OCI-LY3 (cell line): ENCODE measurements at regions not wholly inside any gene's neighbourhood (a gene's known extent, or its start where the extent isn't known, plus 50 kb on each side); places are given as distances from the start of the nearest gene placed in this dataset.
"Not testable (repeated sequence)": the region's sequence is repeated elsewhere in the genome, so short reads cannot be mapped to it uniquely, and the experiment has no call there.

Experiments
- H2AFZ ChIP-seq: fragments of 200-600, 300-600 bp; shearing (Covaris generic); 2 replicates; pipeline ENCODE4 v1.6.0; 2014; ENCODE audit warnings: antibody characterized with exemption, low read depth, low read length
- H3K27ac ChIP-seq: fragments of 200-600, 300-600 bp; sonication (generic); 2 replicates; pipeline ENCODE4 v1.5.1; 2014; ENCODE audit warnings: mild to moderate bottlenecking, low read length, moderate library complexity, mixed read lengths
- H3K27me3 ChIP-seq: fragments of 200-600, 300-600 bp; sonication (generic); 2 replicates; pipeline ENCODE4 v1.6.1; 2014; ENCODE audit warnings: low read depth, low read length, mixed read lengths
- H3K36me3 ChIP-seq: fragments of 200-600, 300-600 bp; sonication (generic); replicated peaks from 2 replicates; pipeline ENCODE3; 2014; ENCODE audit warnings: low read depth, low read length, mixed read lengths
- H3K4me1 ChIP-seq: fragments of 300-600, 200-600 bp; sonication (generic); 2 replicates; pipeline ENCODE4 v1.6.1; 2014; ENCODE audit warnings: low read length, mixed read lengths
- H3K4me2 ChIP-seq: fragments of 200-600, 300-600 bp; sonication (generic); 2 replicates; pipeline ENCODE4 v1.6.1; 2014; ENCODE audit warnings: low read length, mixed read lengths
- H3K4me3 ChIP-seq: fragments of 300-600, 200-600 bp; sonication (generic); 2 replicates; pipeline ENCODE4 v1.5.1; 2014; ENCODE audit warnings: antibody characterized with exemption, mild to moderate bottlenecking, low read length, moderate library complexity
- H3K79me2 ChIP-seq: fragments of 300-600, 200-600 bp; shearing (Covaris generic); 2 replicates; pipeline ENCODE4 v1.6.1; 2014; ENCODE audit warnings: mild to moderate bottlenecking, low read length, mixed read lengths
- H3K9ac ChIP-seq: fragments of 300-600, 200-600 bp; shearing (Covaris generic); 2 replicates; pipeline ENCODE4 v1.6.0; 2014; ENCODE audit warnings: mild to moderate bottlenecking, low read length, moderate library complexity
- H3K9me3 ChIP-seq: fragments of 200-600, 300-600 bp; shearing (Covaris generic); 2 replicates; pipeline ENCODE4 v1.6.1; 2014; ENCODE audit warnings: low read length, mixed read lengths; ENCODE audit not compliant: insufficient read depth
- H4K20me1 ChIP-seq: fragments of 200-600, 300-600 bp; sonication (generic); 2 replicates; pipeline ENCODE4 v1.6.1; 2016; ENCODE audit warnings: low read length, mixed read lengths; ENCODE audit not compliant: insufficient read depth
- EZH2phosphoT487 ChIP-seq: fragments of 200-600 bp; shearing (Covaris generic); IDR thresholded peaks from 2 replicates; pipeline ENCODE4 v1.6.1; 2018; ENCODE audit warnings: antibody characterized with exemption, mixed run types, low read depth
- TF ChIP-seq, protein P1 (sequence below): fragments of 200-600, 300-600 bp; sonication (generic); IDR thresholded peaks from 2 replicates; pipeline ENCODE4 v1.5.1; 2014; ENCODE audit warnings: antibody characterized with exemption, low read length, low read depth

DNA sequence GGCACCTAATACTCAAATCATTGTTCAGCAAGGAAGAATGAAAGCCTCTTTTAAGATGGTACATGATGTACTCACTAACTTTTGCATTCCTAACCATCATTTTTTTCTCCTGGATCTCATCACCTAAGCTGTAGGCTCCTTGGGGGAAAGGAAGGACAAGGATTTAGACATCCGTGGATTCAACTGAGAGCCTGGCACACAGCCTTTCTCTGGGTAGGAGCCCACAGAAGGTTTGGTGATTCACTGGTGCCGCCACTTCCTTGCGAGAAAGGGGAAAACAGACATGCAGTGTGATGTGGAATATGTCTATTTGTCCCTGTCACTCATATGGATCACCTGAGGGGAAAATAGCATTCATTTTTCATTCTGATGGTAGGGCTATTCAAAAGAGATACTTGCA lies 147.3 kb downstream of the PCDH7 start:
- Histone ChIP-seq H3K4me1 (peaks cover 9% of the 10 kb centered on the region), H3K27me3 (no peaks in the 10 kb centered on the region), H3K27ac (no peak overlapping the region), H3K4me3 (no peak overlapping the region), H3K9ac (no peak overlapping the region), H3K4me2 (no peak overlapping the region), H4K20me1 (no peaks in the 10 kb centered on the region), H3K36me3 (no peaks in the 10 kb centered on the region), H3K79me2 (no peaks in the 10 kb centered on the region), H2AFZ (no peak overlapping the region), H3K9me3 (no peaks in the 10 kb centered on the region)
- TF ChIP-seq EZH2phosphoT487, result no peak
- TF ChIP-seq, protein P1, sequence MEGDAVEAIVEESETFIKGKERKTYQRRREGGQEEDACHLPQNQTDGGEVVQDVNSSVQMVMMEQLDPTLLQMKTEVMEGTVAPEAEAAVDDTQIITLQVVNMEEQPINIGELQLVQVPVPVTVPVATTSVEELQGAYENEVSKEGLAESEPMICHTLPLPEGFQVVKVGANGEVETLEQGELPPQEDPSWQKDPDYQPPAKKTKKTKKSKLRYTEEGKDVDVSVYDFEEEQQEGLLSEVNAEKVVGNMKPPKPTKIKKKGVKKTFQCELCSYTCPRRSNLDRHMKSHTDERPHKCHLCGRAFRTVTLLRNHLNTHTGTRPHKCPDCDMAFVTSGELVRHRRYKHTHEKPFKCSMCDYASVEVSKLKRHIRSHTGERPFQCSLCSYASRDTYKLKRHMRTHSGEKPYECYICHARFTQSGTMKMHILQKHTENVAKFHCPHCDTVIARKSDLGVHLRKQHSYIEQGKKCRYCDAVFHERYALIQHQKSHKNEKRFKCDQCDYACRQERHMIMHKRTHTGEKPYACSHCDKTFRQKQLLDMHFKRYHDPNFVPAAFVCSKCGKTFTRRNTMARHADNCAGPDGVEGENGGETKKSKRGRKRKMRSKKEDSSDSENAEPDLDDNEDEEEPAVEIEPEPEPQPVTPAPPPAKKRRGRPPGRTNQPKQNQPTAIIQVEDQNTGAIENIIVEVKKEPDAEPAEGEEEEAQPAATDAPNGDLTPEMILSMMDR, result no peak

DNA sequence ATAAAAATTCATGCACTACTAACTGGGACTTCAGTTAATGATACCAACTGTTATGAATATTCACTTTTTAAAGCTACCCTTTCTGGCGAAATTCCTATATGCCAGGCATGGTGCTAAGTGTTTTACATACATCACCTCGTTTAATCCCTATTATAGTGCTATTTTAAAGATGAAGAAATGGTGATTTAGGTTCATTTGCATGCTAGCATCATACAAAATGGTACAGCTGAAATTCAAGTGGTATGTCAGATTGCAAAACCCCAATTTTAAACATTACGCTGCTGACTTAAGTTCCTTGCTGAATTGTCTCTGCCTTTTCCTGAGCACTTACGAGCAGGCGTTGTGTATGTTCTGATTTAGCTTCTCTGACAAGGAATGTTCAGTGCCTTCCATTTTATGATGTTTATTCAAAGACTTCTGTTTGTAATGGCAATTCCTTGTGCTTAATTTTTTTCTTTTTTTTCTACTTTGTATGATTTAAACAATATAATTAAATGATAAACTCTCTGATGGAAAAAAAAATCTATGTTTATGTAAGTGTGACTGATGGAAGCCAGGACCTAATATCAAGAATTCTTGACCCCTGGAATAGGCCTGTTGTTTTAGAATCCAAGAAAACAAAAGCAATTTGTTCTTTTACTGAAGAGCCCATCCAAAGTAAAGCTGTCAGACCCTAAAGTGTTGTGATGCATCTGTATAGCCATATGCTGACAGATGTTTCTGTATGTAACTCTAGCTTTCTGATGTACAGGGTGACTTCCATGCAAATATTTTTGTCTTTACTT lies 148.1 kb downstream of the PCDH7 start:
- no peak overlapping the region for H3K4me2 ChIP-seq
- H3K9me3 ChIP-seq, result no peaks in the 10 kb centered on the region
- H3K4me1 ChIP-seq, result peaks cover 9% of the 10 kb centered on the region
- no peaks in the 10 kb centered on the region for H3K36me3 ChIP-seq
- no peak overlapping the region for H2AFZ ChIP-seq
- H4K20me1 ChIP-seq, result no peaks in the 10 kb centered on the region
- no peaks in the 10 kb centered on the region for H3K27me3 ChIP-seq
- H3K9ac ChIP-seq, result no peak overlapping the region
- TF ChIP-seq, protein P1, result no peak
- no peaks in the 10 kb centered on the region for H3K79me2 ChIP-seq
- no peak overlapping the region for H3K27ac ChIP-seq
- no peak overlapping the region for H3K4me3 ChIP-seq

DNA sequence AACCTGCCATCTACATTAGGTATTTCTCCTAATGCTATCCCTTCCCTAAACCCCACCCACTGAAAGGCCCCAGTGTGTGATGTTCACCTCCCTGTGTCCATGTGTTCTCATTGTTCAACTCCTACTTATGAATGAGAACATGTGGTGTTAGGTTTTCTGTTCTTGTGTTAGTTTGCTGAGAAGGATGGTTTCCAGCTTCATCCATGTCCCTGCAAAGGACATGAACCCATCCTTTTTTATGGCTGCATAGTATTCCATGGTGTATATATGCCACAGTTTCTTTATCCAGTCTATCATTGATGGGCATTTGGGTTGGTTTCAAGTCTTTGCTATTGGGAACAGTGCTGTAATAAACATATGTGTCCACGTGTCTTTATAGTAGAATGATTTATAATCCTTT lies 149.2 kb downstream of the PCDH7 start:
- not testable (repeated sequence) for H2AFZ ChIP-seq, H3K4me2 ChIP-seq, H4K20me1 ChIP-seq, H3K4me3 ChIP-seq, H3K9me3 ChIP-seq, H3K9ac ChIP-seq, H3K27me3 ChIP-seq, H3K79me2 ChIP-seq, H3K36me3 ChIP-seq, H3K4me1 ChIP-seq, H3K27ac ChIP-seq

DNA sequence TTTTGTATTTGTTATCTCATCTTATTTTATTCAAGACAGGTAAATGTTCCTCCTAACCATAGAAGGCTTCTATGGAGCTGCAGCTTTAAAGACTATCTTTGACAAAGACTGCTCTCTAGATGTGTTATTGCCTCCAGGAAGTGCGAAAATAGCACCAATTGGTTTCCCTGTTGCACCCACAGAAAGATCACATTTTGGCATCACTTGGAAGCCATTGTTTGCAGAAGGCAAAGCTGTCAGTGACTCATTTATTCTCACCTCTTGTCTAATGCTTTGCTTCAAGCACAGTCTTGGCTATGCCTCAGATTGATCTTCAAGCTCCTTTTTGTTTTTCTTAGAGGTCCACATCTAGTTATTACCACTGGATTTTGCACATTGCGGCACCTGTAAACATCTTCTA lies 150.3 kb downstream of the PCDH7 start:
- H3K4me3 ChIP-seq, result no peak overlapping the region
- no peaks in the 10 kb centered on the region for H3K36me3 ChIP-seq
- no peak overlapping the region for H3K9ac ChIP-seq
- H2AFZ ChIP-seq, result no peak overlapping the region
- H3K4me2 ChIP-seq, result no peak overlapping the region
- peaks cover 9% of the 10 kb centered on the region for H3K4me1 ChIP-seq
- H4K20me1 ChIP-seq, result no peaks in the 10 kb centered on the region
- TF ChIP-seq EZH2phosphoT487, result no peak
- TF ChIP-seq, protein P1, result no peak
- no peaks in the 10 kb centered on the region for H3K9me3 ChIP-seq
- H3K27ac ChIP-seq, result no peak overlapping the region
- H3K79me2 ChIP-seq, result no peaks in the 10 kb centered on the region
- H3K27me3 ChIP-seq, result no peaks in the 10 kb centered on the region
